ENCODE measurements at regions not wholly inside any gene's neighbourhood (a gene's known extent, or its start where the extent isn't known, plus 50 kb on each side); places are given as distances from the start of the nearest gene placed in this dataset.

GRCh38 chr4:54433686-54434085, 204.6 kb downstream of the PDGFRA start:
- TF ChIP-seq POLR2A (IDR thresholded peaks at IDR 0.05; ENCODE audit: low read length) (no peak), GATA1 (IDR thresholded peaks at IDR 0.05; ENCODE audit: low read depth, low read length) (no peak)
- DNase-seq: peak; percentile 32

GRCh38 chr4:54439831-54440243, 210.7 kb downstream of the PDGFRA start:
- peak in 1 of 2 experiments; percentile 2 for DNase-seq

GRCh38 chr4:54440394-54441136, 211.5 kb downstream of the PDGFRA start:
- DNase-seq: peak; percentile 44
- TF ChIP-seq GATA1 (IDR thresholded peaks at IDR 0.05; ENCODE audit: low read depth, low read length) (no peak), POLR2A (IDR thresholded peaks at IDR 0.05; ENCODE audit: low read length) (no peak)

More at GRCh38 chr4:54439831-54440243, 210.7 kb downstream of the PDGFRA start:
- no peak for TF ChIP-seq GATA1 (IDR thresholded peaks at IDR 0.05; ENCODE audit: low read depth, low read length)
- TF ChIP-seq POLR2A (IDR thresholded peaks at IDR 0.05; ENCODE audit: low read length): no peak

GRCh38 chr4:54445866-54446265, 211.9 kb upstream of the KIT start:
- DNase-seq: no peak
- TF ChIP-seq GATA1 (IDR thresholded peaks at IDR 0.05; ENCODE audit: low read depth, low read length) (no peak), POLR2A (IDR thresholded peaks at IDR 0.05; ENCODE audit: low read length) (no peak)

- peak in 1 of 2 experiments; percentile 20 for DNase-seq
- TF ChIP-seq POLR2A (IDR thresholded peaks at IDR 0.05; ENCODE audit: low read length) (no peak), GATA1 (IDR thresholded peaks at IDR 0.05; ENCODE audit: low read depth, low read length) (no peak)
Measured at GRCh38 chr4:54446581-54446980, 211.2 kb upstream of the KIT start.

- no peak for DNase-seq
- no peak for TF ChIP-seq POLR2A (IDR thresholded peaks at IDR 0.05; ENCODE audit: low read length)
- TF ChIP-seq GATA1 (IDR thresholded peaks at IDR 0.05; ENCODE audit: low read depth, low read length): no peak
Measured at GRCh38 chr4:54447304-54447703, 210.5 kb upstream of the KIT start.

GRCh38 chr4:54449999-54450398, 207.8 kb upstream of the KIT start:
- no peak for TF ChIP-seq POLR2A (IDR thresholded peaks at IDR 0.05; ENCODE audit: low read length)
- TF ChIP-seq GATA1 (IDR thresholded peaks at IDR 0.05; ENCODE audit: low read depth, low read length): no peak
- DNase-seq: peak in 1 of 2 experiments; percentile 14

GRCh38 chr4:54466960-54467359, 190.8 kb upstream of the KIT start:
- peak in 1 of 2 experiments; percentile 6 for DNase-seq

GRCh38 chr4:54473077-54473545, 184.6 kb upstream of the KIT start:
- TF ChIP-seq GATA1 (IDR thresholded peaks at IDR 0.05; ENCODE audit: low read depth, low read length) (no peak), POLR2A (IDR thresholded peaks at IDR 0.05; ENCODE audit: low read length) (peak; percentile 57)
- DNase-seq: peak; percentile 84 to 94

- TF ChIP-seq GATA1 (IDR thresholded peaks at IDR 0.05; ENCODE audit: low read depth, low read length): no peak
- TF ChIP-seq POLR2A (IDR thresholded peaks at IDR 0.05; ENCODE audit: low read length): no peak
- peak; percentile 49 to 74 for DNase-seq
Measured at GRCh38 chr4:54473798-54474197, 184.0 kb upstream of the KIT start.

GRCh38 chr4:54475546-54475945, 182.2 kb upstream of the KIT start:
- TF ChIP-seq POLR2A (IDR thresholded peaks at IDR 0.05; ENCODE audit: low read length) (no peak), GATA1 (IDR thresholded peaks at IDR 0.05; ENCODE audit: low read depth, low read length) (no peak)
- no peak for DNase-seq

GRCh38 chr4:54482529-54483200, 175.1 kb upstream of the KIT start:
- peak in 1 of 2 experiments; percentile 12 for DNase-seq
- TF ChIP-seq POLR2A (IDR thresholded peaks at IDR 0.05; ENCODE audit: low read length) (no peak), GATA1 (IDR thresholded peaks at IDR 0.05; ENCODE audit: low read depth, low read length) (no peak)

GRCh38 chr4:54484383-54484782, 173.4 kb upstream of the KIT start:
- TF ChIP-seq GATA1 (IDR thresholded peaks at IDR 0.05; ENCODE audit: low read depth, low read length): no peak
- no peak for TF ChIP-seq POLR2A (IDR thresholded peaks at IDR 0.05; ENCODE audit: low read length)
- no peak for DNase-seq

- DNase-seq: no peak
- TF ChIP-seq POLR2A (IDR thresholded peaks at IDR 0.05; ENCODE audit: low read length) (no peak), GATA1 (IDR thresholded peaks at IDR 0.05; ENCODE audit: low read depth, low read length) (no peak)
Measured at GRCh38 chr4:54487491-54487890, 170.3 kb upstream of the KIT start.

- DNase-seq: peak in 1 of 2 experiments; percentile 23
- no peak for TF ChIP-seq POLR2A (IDR thresholded peaks at IDR 0.05; ENCODE audit: low read length)
- TF ChIP-seq GATA1 (IDR thresholded peaks at IDR 0.05; ENCODE audit: low read depth, low read length): no peak
Measured at GRCh38 chr4:54493862-54494261, 163.9 kb upstream of the KIT start.
